Glomerular visceral epithelial cell (primary cell): ENCODE measurements at regions not wholly inside any gene's neighbourhood (a gene's known extent, or its start where the extent isn't known, plus 50 kb on each side); places are given as distances from the start of the nearest gene placed in this dataset.
"Not testable (repeated sequence)": the region's sequence is repeated elsewhere in the genome, so short reads cannot be mapped to it uniquely, and the experiment has no call there.

Experiments
- DNase-seq: peaks from one replicate; pipeline ENCODE4 v3.0.0-alpha.2; 2016; ENCODE audit errors: extremely low spot score

DNA sequence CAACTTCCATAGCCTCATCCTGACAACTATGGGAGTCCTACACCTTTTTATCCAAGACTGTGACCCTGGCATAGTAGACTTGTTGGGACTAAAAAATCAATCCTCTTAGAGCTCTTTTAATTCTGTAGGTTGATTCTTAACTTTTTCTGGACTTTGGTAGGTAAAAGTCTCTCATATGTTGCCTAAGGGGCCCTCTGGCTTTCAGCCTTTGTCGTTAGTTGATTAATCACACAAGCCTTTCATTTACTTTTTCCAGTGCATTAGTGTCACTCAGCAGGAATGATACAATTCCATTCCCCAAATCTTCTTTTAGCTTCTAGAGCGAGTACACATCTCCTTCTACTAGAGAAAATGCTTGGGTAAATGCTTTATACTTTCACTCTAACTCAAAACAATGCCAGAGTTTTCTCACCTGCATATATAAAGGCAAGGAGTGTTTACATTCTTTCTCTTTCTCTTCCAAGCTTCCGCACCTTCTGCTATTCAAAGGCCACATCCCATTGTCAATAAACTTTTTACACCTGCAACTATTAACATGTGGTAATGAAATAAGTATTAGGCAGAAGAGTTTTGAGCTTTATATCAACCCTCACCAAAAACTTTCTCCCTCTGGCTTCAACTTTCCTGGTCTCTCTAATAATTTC lies 516.6 kb downstream of the FAM181B start:
- DNase-seq = no peak

DNA sequence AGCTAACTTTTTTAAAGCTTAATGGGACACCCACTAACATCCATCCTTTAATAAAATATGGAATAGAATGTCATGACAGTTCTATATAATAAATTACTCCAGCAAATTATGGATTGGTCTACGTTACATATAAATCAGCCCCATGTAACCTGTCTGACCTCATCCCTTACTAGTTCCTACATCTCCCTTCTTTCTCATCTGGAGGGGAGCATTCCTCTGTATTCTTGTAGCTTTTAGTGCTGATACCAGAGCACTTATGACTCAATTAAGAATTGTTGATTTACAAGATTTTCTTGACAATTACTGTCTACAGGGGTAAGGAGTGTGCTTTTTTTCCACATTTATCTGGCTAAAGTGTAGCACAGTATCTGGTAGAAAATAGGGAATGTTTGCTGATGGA lies 523.7 kb downstream of the FAM181B start:
- no peak for DNase-seq

DNA sequence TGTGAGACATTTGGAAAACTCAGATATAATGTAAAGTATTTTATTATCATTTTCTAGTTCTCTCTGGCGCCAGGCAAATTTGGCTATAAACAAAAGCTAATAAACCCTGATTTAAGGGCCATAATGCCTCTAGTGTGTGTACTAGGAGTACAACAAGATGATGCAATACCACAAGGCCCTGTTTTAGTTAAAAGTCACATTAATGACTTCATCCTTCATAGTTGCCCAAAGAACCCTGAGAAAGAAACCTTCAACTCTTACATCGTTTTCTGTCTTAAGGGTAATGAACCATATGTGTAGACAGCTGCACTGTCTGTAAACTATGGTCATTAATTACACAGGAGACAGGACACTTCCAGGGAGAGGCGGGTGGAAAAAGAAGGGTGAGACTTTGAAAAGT lies 538.4 kb downstream of the FAM181B start:
- DNase-seq = no peak

DNA sequence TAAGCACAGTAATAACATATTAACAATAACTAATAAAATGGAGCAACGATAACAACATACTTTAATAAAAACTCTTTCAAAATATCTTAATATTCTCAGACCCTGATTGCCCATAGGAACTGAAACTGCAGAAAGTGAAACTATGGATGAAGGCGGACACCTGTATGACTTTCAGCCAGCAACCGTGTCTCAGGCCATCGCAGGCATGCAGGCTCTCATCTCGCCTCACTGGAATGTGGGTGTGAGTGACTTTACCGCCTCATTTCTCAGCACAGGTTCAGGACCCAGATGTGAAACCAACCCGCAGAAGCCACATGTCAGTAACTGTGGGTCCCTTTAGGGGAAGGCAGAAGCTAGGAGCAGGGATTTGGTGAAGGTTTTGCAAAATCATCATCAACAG lies 539.1 kb downstream of the FAM181B start:
- DNase-seq = no peak

DNA sequence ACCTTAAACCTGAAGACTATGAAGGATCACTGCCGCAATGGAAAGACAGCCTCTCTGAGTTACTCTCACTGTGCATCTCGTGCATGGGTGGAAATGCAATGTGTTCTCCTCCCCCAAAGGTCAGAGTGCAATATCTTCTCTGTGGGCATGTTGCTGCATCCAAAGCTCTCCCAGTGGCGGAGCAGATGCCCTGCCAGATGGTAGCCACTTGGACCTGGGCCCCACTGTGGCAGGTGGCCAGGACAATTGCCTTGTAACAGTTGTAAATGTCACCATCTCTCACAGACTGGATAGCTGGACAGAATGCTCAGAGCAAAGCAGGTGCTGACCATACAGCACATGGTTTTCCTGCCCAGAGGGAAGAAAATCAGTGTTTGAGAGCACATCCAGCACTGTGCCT lies 542.0 kb downstream of the FAM181B start:
- no peak for DNase-seq

DNA sequence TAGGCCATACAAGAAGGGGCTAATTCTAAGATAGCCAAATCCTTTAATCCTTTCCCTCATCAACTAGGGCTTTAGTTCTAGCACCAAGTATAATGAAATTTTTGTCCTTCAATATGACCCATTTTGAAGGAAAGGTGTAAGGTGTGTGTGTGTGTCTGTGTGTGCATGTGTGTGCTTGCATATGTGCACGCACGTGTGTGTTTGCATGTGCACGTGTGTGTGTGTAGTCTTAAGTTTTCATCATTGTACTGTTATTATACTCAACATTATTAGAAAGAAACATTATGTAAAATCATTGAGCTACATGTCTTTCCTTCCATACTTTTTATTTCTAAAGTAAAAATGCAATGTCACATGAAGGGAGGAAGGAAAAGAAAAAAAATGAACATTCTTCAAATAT lies 547.7 kb downstream of the FAM181B start:
- DNase-seq = no peak

DNA sequence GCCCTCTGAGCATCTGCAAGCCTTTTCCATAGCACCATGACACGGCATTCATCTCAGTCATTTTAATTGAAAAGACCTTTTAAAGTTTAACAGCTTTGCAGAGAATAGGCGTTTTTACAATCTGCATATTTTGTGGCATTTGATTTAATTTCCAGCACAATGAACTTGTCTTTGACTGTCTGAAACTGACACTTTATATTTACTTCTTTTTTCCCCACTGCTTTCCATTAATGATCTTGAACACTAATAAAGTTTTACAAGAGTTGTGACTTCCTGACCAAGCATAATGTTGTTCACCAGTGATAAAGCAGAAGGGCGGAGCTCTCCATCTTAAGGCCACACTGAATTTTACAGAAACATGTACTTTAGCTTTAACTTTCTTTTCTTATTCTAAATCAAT lies 548.7 kb downstream of the FAM181B start:
- no peak for DNase-seq

DNA sequence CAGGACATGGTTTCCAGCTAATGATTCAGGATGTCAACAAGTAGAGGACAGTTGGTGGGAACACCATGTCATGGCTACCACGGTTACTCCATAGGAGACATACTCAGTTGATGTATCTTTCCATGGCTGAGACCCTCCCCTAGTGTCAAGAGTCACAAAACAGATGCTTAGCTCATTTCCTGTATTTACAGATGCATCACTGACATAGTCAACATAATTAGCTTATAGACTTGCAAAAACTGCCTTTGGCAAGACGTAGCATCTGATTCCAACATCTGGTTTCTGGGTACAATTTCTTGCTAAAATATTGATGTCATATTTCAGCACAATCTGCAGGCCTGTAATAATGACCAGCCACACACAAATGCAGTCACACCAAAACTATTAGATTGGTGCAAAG lies 550.3 kb downstream of the FAM181B start:
- DNase-seq = no peak

DNA sequence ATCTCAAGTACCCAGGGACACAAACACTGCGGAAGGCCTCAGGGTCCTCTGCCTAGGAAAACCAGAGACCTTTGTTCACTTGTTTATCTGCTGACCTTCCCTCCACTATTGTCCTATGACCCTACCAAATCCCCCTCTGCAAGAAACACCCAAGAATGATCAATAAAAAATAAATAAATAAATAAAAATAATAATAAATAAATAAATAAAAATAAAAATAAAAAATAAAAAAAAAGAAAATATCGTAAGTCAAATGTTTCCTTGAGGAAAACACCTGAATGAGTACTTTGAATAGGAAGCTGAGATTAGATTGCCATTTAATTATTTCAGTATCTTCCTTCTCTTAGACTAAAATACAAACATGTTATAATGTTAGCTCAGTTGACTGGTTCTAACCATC lies 551.0 kb downstream of the FAM181B start:
- not testable (repeated sequence) for DNase-seq

DNA sequence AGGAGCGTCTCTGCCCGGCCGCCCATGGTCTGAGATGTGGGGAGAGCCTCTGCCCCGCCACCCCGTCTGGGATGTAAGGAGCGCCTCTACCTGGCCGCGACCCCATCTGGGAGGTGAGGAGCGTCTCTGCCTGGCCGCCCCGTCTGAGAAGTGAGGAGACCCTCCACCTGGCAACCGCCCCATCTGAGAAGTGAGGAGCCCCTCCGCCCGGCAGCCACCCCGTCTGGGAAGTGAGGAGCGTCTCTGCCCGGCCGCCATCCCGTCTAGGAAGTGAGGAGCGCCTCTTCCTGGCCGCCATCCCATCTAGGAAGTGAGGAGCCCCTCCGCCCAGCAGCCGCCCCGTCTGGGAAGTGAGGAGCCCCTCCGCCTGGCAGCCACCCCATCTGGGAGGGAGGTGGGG lies 551.9 kb downstream of the FAM181B start:
- DNase-seq = not testable (repeated sequence)

DNA sequence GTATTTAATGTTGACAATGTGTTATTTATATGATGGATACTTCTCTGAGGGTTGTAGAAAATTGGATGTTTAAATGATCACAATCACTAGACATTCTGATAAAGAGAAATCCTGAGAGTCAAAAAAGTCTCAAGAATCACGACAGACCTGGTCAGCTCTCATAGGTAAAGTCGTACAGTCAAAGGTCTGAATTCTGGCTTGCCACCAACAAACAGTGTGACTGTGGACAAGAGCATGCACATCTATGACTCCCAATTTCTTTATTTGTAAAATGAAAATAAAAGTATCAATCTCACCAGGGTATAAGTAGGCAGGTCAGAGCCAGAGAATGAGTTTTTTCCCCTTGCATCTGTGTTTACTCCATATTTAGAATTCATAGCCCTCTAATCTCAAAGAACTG lies 556.7 kb downstream of the FAM181B start:
- no peak for DNase-seq

DNA sequence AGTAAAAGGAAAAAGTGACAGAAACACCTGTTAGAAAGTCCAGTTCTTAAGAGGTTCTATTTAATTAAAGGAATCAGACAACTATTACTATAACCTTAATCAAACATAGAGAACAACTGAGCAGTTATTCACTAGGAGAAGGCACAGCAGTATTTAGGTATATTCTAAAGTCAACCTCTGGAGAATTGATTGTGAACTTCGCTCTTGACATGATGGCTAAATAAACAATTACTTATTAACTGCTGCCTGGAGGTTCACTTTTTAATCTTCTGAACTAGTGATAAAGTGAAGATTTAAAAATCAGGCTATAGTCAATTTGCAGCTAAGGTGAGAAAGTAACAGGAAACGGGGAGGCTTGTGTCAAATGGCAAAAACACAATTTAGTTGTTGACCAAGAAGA lies 557.3 kb downstream of the FAM181B start:
- no peak for DNase-seq

DNA sequence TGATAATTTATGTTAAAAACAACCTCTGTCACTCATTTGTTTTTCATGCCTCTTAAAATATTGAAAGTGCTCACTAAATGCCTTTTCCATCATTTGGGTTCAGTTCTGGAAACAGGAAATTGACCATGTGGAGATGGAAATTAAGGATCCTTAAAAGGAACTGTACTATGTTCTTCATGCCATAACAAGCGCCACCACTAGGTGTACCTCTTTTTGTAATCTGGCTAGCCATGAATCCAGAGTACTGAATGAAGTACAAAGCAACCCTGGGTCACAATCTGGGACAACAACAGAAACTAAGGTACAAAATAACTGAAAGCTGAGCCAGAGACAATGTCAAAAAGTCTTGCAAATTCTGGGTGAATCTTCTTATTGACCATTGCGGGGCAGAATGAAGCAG lies 559.1 kb downstream of the FAM181B start:
- DNase-seq = no peak

DNA sequence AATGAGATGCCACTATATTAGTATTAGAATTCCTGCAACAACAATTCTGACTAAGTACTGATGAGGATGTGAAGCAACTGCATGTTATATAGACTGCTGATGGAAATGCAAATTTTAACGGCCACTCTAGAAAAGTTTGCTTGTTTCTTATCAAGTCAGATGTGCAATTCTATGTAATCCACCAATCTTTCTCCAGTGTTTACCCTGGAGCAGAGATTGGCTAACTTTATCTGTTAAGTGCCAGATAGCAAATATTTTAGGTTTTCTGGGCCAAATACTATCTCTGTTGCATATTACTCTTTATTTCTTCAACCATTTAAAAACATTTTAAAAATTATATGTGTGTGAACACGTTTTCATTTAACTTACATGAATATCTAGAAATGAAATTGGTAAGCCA lies 586.9 kb downstream of the FAM181B start:
- DNase-seq = no peak

DNA sequence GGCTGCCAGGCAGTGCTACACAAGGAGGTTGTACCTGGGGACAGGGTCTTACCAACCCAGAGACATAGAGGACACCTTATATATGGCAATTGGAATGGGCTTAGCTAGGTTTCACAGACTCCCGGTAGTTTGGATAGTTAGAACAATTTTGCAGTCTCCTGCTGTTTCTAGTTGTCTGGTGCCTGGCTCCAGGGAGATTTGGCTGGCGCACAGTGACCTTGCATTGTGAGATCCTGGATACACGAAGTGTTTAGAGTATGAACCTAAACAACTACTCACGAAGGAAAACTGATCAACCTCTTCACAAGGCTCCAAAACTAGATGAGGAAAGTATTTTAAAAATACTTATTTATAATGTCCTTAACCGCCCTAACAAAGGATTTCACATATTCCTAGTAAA lies 614.7 kb downstream of the FAM181B start:
- no peak for DNase-seq

DNA sequence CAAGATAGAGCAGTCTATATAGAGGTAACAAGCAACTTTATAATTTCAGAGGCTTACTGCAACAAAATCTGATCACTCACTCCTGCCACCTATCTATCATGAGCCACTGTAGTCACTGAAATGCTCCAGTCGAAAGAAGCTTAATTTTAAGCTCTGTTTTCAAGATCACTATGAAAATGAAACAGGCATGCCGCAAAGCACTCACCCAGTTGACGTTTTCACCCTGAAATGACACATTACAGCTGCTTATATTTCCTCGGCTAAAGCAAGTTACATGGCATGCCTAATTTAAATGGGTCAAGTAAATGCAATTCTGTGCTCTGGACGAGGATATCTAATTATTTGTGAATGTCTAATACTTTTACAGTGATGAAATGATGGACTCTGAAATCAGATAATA lies 616.3 kb downstream of the FAM181B start:
- DNase-seq = no peak

DNA sequence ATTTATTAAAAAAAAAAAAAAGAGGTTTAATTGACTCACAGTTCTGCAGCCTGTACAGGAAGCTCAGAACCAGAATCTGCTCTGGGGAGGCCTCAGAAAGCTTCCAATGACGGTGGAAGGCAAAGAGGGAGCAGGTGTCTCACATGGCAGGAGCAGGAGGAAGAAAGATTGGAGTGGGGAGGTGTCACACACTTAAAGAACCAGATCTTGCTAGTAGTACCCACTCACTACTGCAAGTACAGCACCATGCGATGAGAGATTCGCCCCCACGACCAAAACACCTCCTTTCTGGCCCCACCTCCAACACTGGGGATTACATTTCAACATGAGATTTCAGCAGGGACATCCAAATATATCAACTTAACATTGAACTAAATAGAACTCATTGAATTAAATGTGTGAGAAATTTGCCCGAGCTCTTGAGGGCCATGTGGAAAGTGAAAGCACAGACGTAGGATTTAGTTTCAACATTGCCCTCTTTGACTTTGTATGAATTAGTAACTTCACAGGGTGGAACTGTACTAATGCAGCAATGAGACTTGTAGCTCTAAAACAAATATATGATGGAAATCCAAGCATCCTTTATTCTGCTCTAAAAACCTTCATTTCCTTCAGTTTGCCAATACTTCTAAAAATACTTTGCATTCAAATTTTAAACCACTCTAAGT lies 628.2 kb downstream of the FAM181B start:
- no peak for DNase-seq

DNA sequence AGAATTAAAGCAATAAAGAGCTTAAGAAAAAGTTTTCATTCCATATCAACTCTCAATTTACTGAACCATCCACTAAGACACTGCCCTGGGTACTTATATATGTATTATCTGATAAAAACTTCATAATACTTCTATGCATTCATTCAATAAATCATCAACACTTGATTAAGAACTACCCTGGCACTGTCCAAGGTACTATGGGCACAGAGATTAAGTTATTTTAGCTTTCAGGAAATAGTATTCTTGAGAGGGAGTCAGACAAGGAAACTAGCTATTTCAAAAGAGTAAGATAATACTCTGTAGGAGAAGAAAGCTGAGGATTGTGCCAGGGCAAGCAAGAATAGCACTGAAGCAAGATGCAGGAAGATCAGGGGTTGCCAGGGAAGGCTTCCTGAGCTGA lies 640.8 kb downstream of the FAM181B start:
- DNase-seq = no peak

DNA sequence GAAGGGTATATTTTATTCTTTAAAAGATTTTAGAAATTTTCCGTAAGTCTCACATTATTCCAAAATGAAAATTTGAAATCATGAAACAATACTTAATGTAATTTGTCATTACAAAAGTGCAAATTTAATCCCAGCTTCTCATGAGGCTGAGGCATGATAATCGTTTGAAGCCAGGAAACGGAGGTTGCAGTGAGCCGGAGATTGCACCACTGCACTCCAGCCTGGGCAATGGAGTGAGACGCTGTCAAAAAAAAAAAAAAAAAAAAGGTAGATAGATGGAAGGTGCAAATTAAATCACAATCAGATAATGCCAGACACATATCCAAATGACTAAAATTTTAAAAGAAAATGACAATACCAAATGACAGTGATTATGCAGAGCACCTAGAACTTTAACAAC lies 644.2 kb downstream of the FAM181B start:
- DNase-seq = no peak

DNA sequence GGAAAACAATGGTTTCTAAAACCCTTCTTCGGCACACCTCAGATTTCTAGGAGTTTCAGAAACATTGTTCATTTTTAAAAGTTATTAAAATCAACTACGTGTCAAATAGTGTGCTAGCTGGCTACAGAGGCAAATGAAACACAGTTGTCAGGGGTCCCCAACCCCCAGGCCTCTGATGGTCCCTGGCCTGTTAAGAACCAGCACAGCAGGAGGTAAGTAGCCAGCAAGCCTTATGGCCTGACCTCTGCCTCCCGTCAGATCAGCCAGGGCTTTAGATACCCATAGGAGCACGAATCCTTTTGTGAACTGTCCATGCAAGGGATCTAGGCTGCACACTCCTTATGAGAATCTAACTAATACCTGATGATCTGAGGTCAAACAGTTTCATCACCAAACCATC lies 648.2 kb downstream of the FAM181B start:
- no peak for DNase-seq

DNA sequence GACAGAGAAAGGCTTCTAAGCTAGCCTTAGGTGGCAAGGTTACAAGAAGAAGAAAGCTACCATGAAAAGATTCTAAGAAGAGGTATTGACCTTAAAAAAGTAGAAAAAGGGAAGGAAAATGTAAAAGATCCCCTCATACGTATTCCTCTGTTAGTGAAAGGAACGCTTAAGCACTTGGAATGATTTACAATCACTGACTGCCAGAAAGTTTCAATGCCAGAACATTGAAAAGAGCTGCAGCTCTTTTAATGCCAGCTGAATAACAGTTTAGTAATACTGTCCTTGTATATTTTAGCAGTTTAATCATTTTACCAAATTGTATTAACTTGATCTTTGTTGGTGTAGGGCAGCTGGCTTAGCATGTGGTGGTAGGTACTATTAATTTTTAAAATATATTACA lies 650.7 kb downstream of the FAM181B start:
- no peak for DNase-seq

DNA sequence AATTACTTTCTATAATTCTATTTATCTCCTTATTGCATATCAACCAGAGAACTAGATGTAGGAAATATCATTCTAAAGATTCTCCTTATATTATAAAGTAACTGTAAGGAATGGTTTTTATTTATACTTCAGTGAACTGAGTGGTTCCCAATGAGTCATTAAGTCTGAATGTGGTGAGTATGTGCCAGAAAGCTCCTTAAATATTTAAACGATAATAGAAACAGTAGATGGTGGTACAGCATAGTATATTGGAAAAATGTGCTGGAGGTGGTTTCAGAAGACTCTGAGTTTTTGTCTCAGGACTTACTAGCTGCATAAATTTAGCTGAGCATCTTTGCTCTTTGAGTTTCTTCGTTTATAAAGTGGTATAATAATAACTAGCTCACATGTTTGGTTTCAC lies 653.5 kb downstream of the FAM181B start:
- no peak for DNase-seq

DNA sequence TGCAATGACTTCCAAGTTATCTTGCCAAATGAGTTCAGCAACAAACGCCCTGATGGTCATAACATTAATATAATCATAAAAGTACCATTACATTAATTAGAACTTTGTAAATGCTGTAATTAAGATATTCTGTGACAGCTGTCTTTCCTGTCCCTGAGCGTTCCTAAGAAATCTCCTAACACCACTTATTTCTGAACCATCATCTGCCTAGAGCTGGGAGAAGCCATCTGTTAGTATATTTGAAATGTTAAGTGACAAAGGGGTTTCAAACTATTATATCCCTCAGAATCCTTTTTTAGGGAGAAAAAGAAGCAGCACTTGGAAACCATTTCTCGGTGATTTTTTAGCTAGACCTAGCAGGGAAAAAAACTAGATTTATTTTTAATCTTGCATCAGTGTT lies 657.5 kb downstream of the FAM181B start:
- no peak for DNase-seq

DNA sequence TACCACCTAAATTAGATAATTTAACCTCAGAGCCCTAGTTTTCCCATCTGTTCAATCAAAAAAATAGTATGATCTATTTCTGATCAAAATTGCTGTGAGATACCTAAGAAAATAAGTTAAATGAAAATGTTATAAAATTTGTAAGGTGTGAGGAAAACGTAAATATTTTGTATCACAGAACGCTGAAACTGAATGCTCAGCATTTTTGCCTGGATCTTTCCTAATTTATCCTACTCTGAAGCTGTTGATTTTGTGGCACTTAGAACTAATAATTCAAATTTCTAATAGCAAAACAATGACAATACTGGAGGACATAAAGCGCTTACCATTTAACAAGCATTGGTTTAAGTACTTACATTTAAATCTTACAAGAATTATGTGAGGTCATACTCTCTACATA lies 674.2 kb downstream of the FAM181B start:
- DNase-seq = no peak
